IPS-18c (cell line): ENCODE measurements at regions not wholly inside any gene's neighbourhood (a gene's known extent, or its start where the extent isn't known, plus 50 kb on each side); places are given as distances from the start of the nearest gene placed in this dataset.

Experiments
- H3K4me3 ChIP-seq: 2 replicates; pipeline ENCODE4 v1.7.0; 2013; ENCODE audit warnings: low read depth, mild to moderate bottlenecking, low read length, moderate library complexity; ENCODE audit not compliant: insufficient read depth
- H3K9me3 ChIP-seq: one replicate; pipeline ENCODE4 v1.6.1; 2013; ENCODE audit warnings: mild to moderate bottlenecking, low read length, moderate library complexity; ENCODE audit not compliant: control insufficient read depth, insufficient read depth

DNA sequence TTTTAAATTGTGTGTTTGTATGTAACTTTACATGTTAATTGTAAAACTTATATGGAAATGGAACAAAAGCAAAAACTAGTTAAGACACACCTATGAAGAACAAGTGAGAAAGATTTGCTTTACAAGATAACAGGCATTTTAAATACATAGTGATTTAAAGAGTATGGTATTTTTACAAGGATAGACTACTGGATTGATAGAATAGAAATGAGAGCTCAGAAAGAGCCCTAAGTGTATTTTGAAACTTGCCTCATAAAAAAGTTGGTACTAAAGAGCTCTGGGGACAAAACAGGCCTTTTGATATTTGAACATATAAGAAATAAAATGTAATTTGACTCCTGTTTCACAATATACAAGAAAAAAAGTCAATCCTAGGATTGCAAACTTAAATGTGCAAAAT, 928.4 kb downstream of the REEP3 start:
- Histone ChIP-seq H3K4me3 (no peak overlapping the region), H3K9me3 (no peaks in the 10 kb centered on the region)

DNA sequence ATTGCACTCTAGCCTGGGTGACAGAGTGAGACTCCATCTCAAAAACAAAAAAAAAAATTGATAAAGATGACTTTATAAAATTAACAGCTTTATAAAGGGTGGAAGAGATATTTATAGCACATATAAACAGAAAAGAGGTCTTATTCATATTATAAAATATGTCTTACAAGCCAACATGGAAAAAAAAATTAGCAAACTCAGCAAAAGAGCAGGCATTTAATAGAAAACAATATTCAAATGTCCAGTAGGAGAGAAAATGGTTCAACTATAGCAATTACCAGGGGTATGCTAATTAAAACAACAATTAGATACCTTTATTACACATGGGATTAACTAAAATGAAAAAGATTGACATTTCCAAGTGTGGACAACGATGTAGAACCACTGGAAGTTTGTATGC, 929.1 kb downstream of the REEP3 start:
- H3K4me3 ChIP-seq = no peak overlapping the region
- H3K9me3 ChIP-seq = no peaks in the 10 kb centered on the region

DNA sequence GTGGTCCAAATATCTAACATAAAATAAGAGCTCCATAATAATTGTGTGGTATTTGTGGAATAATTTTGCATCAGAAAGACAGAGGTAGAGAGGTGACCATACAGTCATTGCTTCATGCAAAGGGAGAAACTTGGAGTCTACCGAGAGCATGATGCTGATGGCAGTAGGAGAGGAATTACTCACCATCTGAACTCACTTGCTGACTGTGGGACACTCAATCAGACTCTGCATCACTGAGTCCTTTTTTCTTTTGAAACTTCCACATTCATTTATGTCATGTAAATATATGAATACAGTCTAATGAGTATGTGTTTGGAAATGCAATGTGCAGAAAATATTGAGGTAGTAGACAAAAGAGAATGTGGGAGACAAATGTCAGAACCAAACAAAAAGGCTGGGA, 933.8 kb downstream of the REEP3 start:
- Histone ChIP-seq H3K4me3 (no peak overlapping the region), H3K9me3 (no peaks in the 10 kb centered on the region)

DNA sequence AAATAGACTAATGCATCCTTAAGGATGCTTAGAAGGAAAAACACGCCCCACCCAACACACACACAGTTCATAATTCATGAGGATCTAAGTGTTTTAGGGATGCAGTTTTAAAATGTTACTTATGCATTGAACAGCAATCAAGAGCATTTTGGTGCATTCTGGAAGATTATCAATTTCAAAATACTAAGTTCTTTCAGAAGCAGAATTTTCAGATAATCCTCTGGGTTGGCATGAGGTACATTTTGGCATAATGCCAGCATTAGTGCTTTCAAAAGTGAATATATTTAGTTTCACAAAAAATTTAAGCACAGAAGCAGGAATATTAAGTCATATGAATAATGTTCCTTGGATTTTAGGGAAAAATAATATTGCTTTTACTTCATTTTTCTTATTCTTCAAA, 937.1 kb downstream of the REEP3 start:
- H3K9me3 ChIP-seq = no peaks in the 10 kb centered on the region
- H3K4me3 ChIP-seq = no peak overlapping the region

DNA sequence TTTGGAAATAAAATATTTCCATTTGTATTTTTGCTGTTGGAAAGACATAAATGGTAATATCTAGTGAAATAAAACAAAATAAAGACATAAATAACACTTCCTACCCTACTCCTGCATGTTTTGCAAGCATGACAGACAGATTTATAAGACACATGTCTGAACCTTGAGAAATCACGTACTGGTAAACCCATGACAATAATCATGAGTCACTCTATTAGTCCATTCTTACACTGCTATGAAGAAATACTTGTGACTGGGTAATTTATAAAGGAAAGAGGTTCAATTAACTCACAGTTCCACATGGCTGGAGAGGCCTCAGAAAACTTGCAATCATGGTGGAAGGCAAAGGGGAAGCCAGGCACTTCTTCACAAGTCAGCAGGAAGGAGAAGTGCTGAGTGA, 942.2 kb downstream of the REEP3 start:
- H3K4me3 ChIP-seq = no peak overlapping the region

DNA sequence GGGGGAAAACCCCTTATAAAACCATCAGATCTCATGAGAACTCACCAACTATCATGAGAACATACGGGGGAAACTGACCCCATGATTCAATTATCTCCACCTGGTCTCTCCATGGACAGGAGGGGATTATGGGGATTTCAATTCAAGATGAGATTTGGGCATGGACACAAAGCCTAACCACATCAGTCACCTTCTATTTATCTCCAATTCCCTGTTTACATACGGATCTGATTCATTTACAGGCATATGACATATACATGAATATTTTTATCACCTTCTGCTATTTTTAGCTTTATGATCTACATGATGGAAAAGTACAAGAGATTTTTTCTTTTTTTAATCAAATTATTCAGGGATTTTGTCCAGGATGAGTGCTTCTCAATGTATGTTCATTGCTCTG, 944.5 kb downstream of the REEP3 start:
- H3K4me3 ChIP-seq = no peak overlapping the region
- H3K9me3 ChIP-seq = peaks cover 13% of the 10 kb centered on the region

More for the DNA sequence above, 942.2 kb downstream of the REEP3 start:
- H3K9me3 ChIP-seq = peaks cover 5% of the 10 kb centered on the region

DNA sequence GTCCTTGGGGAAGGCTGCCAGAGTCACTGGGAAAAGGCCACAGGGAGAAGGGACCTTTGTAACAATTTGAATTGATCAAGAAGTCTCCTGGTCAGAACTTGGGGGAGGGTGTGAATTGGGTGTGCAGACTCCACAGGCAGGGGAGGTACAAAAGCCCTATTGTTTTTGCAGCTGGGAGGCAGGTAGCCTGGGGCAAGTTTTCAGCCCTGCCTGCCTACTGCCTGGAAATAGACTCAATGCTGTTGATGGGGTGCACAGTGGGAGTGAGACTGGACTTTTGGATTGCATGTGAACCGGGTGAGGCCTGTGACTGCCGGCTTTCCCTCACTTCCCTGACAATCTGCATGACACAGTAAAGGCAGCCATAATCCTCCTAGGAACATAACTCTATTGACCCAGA, 947.0 kb downstream of the REEP3 start:
- peaks cover 15% of the 10 kb centered on the region for H3K9me3 ChIP-seq

DNA sequence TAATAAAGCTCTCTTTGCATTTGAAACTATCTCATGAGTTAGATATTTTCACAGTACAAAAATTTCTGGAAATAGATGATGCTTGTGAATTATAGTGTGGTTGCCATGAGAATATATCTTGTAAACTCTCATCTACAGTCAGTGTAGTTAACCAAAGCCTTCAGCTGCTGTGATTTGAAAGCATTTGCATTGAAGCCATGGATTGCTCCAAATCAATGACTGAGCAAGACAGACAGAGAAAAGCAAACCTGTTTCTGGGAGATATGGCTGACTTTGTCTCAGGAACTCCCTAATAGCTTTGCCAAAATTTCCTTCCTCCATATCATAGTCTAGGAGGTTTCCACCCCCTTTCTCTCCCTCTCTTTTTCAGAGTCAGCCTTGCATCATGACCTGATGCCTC, 955.3 kb downstream of the REEP3 start:
- Histone ChIP-seq H3K9me3 (peaks cover 4% of the 10 kb centered on the region), H3K4me3 (no peak overlapping the region)

More for the DNA sequence above, 947.0 kb downstream of the REEP3 start:
- H3K4me3 ChIP-seq = no peak overlapping the region

DNA sequence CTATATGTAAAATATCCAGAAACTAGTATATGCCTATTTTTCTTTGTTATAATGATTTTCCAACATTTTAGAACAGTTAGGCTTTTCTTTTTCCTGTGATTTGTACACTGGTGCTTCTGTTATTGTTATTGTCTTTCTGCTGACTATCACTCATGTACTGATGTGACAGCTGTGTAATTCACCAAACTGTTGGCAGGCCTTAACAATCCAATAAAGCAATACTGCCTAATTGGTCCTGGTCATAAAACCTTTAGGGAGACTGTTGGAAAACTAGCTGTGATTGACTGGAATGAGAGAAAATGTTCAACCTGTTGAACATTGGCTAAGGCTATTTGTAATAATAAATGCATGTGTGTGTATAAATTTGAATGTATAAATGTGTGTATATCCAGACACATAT, 956.6 kb downstream of the REEP3 start:
- no peak overlapping the region for H3K4me3 ChIP-seq

DNA sequence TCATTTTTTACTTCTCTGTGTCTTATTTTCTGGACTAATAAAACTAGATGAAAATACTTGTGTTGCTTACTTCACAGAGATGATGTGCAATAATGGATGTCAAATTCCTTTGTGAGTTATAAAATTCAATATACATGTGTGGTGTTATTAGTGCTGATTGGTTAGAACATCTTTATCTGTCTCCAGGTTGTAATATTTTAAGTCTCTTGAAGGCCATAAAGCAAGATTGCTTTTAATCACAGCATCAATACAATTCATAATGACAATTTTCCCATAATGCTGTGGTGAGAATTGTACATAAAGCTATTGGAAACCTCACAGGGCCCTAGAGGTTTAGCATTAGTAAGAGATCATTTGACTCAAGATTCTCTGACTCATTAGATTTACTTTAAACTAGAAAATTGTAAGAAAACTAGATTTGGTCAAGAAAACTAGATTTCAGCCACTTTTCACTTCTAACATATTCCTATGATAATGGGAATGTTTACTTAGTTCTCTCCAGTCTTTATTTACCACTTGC, 963.7 kb downstream of the REEP3 start:
- no peaks in the 10 kb centered on the region for H3K9me3 ChIP-seq
- no peak overlapping the region for H3K4me3 ChIP-seq

More for the DNA sequence above, 956.6 kb downstream of the REEP3 start:
- peaks cover 4% of the 10 kb centered on the region for H3K9me3 ChIP-seq

DNA sequence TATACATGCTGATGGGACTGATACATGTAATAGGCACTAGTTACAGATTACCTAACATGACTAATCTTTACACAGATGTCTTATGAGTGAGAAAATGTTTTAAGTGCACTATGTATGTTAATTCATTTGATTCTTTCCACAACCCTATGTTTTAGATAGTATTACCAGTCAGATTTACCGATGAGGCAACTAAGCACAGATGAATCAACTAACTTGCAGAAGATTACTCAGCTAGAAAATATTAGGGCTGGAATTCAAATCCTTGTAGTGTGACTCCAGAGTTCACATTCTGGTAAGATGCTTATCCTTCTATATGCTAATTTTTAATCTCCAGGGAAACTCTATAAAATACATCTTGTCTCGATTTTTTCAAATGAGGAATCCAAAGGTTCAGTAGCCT, 964.9 kb downstream of the REEP3 start:
- H3K4me3 ChIP-seq = no peak overlapping the region
- H3K9me3 ChIP-seq = no peaks in the 10 kb centered on the region

DNA sequence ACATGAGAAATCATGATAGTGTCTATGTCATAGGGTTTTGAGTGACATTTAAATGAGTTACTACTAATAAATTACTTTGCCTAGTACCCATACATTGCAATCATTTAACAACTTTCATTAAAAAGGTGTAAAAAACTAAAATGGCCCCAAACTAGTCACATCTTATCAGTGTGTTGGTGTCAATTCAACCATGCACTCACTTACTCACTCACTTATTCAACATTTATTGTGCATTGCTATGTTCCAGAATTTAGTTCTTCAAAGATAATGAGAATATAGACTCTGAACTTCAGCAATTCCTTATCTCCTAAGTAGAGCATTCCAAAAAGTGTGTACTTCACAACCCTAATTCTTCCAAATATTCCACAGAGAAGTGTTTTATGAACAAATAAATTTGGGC, 965.7 kb downstream of the REEP3 start:
- no peak overlapping the region for H3K4me3 ChIP-seq
- no peaks in the 10 kb centered on the region for H3K9me3 ChIP-seq

DNA sequence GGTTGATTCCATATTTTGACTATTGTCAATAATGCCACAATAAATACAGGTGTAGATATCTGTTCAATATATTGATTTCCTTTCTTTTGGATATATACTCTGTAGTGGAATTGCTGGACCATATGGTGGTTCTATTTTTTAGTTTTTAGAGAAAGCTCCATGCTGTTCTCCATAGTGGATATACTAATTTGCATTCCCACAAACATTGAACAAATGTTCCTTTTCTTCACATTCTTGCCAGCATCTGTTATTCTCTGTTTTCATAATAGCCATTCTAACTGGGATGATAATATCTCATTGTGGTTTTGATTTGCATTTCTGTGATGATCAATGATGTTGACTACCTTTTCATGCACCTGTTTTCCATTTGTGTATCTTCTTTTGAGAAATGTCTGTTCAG, 973.7 kb downstream of the REEP3 start:
- H3K4me3 ChIP-seq = no peak overlapping the region
- no peaks in the 10 kb centered on the region for H3K9me3 ChIP-seq

DNA sequence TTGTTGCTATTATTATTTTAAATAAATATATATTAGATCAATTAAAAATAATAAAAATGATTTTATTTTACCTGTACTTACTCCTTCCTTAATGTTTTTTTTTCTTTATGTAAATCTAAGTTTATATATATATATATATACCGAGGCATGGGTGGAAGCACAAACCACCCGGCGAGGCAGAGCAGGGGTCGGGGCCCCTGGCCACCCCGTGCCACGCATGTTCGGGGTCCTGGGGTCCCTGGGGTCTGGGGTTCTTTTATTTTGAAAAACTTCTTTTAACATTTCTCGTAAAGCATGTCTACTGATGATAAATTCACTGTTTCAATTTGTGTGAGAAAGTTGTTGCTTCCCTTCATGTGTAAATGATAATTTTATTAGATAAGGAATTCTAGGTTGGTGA, 976.1 kb downstream of the REEP3 start:
- Histone ChIP-seq H3K4me3 (no peak overlapping the region), H3K9me3 (no peaks in the 10 kb centered on the region)

DNA sequence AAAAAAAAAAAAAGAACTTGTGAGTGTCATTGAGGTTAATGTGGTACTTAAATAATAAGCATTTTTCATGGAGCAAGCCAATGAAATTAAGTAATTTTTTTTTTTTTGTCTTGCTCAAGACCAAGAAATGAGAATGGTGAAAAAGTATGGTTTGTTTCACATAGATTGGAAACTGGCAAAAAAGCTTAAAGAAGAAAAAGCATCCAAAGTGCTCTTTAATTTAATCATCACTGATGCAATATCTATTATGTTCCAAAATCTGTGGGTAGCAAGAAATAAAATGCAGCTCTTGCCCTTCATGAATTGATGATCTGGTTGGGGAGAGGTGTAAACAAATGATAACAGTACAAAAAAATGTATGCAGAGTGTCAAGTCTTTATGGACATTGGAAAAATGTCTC, 980.6 kb downstream of the REEP3 start:
- no peaks in the 10 kb centered on the region for H3K9me3 ChIP-seq
- no peak overlapping the region for H3K4me3 ChIP-seq

DNA sequence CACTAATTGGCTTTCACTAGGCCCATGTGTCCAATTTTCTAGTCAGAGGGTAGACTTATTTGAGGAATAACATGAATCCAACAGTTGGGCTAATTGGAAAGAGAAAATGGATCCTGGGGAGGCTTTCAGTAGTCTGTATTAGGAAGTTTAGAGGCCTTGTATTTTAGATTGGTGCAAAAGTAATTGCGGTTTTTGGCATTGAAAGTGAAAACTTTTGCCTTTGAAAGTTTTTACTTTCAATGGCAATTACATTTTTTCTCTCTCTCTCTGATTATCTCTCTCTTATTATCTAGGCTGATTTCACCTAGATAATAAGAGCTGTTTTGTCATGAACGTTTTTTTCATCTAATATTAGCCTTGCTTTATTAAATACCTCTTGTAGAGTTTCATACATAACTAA, 981.7 kb downstream of the REEP3 start:
- Histone ChIP-seq H3K9me3 (no peaks in the 10 kb centered on the region), H3K4me3 (no peak overlapping the region)

DNA sequence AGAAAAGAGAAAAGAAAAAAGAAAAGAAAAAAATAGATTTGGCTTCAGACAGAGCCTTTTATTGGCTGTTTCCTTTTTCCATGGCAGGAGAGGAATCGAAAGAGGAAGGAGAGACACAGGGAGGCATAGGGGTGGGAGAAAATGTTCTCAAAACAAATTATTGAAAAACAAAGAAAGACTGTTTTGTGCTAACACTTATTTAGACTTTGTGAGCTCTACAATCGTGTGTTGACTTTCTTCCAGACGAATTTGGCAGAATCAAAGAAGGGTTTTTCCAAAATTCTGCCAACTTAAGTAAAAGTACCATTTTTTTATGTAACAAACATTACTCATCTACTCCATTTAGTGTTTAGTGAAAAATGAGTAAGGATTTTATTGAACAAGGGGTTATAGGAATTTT, 982.2 kb downstream of the REEP3 start:
- H3K4me3 ChIP-seq = no peak overlapping the region
- no peaks in the 10 kb centered on the region for H3K9me3 ChIP-seq

DNA sequence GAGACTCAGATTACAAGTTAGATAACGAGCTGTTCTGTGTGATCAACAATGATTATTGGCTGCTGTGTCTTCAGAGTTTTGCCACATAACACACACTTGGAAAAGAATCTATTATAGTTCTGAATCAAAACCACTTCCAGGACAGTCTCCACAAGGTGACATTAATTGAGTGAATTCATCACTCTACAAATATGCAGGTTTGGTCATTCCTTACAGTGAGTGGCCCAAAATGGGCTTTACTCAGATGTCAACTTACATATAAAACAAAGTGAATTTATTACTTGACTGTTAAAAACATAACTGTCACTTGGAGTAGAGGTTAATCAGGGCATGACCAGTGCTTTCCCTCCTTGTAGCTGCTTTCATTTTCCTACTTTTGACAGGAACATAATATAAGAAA, 984.3 kb downstream of the REEP3 start:
- no peak overlapping the region for H3K4me3 ChIP-seq

DNA sequence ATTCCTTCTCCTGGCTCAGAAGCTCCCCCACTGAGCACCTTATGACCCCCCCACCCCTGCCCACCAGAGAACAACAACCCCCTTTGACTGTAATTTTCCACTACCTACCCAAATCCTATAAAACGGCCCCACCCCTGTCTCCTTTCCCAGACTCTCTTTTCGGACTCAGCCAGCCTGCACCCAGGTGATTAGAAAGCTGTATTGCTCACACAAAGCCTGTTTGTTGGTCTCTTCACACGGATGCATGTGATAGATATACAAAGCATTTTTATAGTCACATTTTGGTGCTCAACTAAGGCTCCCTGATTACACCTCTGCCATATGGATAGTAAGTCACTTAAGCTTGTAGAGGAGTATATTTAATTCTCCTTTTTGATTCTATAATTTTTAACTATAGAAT, 985.8 kb downstream of the REEP3 start:
- Histone ChIP-seq H3K9me3 (no peaks in the 10 kb centered on the region), H3K4me3 (no peak overlapping the region)

More for the DNA sequence above, 984.3 kb downstream of the REEP3 start:
- H3K9me3 ChIP-seq = no peaks in the 10 kb centered on the region
